ENCODE measurements at regions not wholly inside any gene's neighbourhood (a gene's known extent, or its start where the extent isn't known, plus 50 kb on each side); places are given as distances from the start of the nearest gene placed in this dataset.

GRCh38 chr3:174662653-174663052, 196.5 kb upstream of the NAALADL2 start:
- WGBS (ENCODE audit: insufficient coverage), result 100% methylated on average over 1 of the region's 3 CpGs
- Histone ChIP-seq H3K27me3 (ENCODE audit: control insufficient read depth in 2 of 2, insufficient read depth in 2 of 2, low read length in 2 of 2) (no peaks in the 10 kb centered on the region), H4K20me1 (ENCODE audit: insufficient read depth, low read length) (no peaks in the 10 kb centered on the region), H3K79me2 (ENCODE audit: insufficient read depth, low read length) (no peaks in the 10 kb centered on the region), H3K4me2 (replicated peaks; ENCODE audit: extremely low read depth, low read length, poor library complexity, severe bottlenecking) (no peak overlapping the region), H3K4me3 (replicated peaks in 1 of 3; ENCODE audit: low read depth in 2 of 3, low read length in 3 of 3) (no peak overlapping the region), H3K4me1 (ENCODE audit: control insufficient read depth in 1 of 2, insufficient read depth in 2 of 2, low read length in 2 of 2) (no peaks in the 10 kb centered on the region), H2AFZ (ENCODE audit: insufficient read depth, low read depth, low read length, poor library complexity, severe bottlenecking) (no peak overlapping the region), H3K27ac (ENCODE audit: low read depth in 1 of 2, low read length in 2 of 2) (no peak overlapping the region), H3K9ac (ENCODE audit: insufficient read depth, low read length, poor library complexity, severe bottlenecking) (no peak overlapping the region), H3K36me3 (replicated peaks in 1 of 2; ENCODE audit: control insufficient read depth in 1 of 2, insufficient read depth in 2 of 2, low read length in 2 of 2) (no peaks in the 10 kb centered on the region), H3K9me3 (replicated peaks in 1 of 2; ENCODE audit: control insufficient read depth in 1 of 2, insufficient read depth in 1 of 2, low read length in 2 of 2) (no peaks in the 10 kb centered on the region)
- Mint-ChIP-seq H3K4me1 (no peaks in the 10 kb centered on the region), H3K36me3 (no peaks in the 10 kb centered on the region), H3K9me3 (peaks cover 0 to 6% (median 1%) of the 10 kb centered on the region in 7 donors), H3K4me3 (no peak overlapping the region), H3K27me3 (ENCODE audit: low read depth in 3 of 3) (peaks cover 0 to 2% (median 0%) of the 10 kb centered on the region in 3 donors), H3K27ac (no peak overlapping the region)
- DNase-seq, result no peak
- TF ChIP-seq, protein P1, sequence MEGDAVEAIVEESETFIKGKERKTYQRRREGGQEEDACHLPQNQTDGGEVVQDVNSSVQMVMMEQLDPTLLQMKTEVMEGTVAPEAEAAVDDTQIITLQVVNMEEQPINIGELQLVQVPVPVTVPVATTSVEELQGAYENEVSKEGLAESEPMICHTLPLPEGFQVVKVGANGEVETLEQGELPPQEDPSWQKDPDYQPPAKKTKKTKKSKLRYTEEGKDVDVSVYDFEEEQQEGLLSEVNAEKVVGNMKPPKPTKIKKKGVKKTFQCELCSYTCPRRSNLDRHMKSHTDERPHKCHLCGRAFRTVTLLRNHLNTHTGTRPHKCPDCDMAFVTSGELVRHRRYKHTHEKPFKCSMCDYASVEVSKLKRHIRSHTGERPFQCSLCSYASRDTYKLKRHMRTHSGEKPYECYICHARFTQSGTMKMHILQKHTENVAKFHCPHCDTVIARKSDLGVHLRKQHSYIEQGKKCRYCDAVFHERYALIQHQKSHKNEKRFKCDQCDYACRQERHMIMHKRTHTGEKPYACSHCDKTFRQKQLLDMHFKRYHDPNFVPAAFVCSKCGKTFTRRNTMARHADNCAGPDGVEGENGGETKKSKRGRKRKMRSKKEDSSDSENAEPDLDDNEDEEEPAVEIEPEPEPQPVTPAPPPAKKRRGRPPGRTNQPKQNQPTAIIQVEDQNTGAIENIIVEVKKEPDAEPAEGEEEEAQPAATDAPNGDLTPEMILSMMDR (IDR thresholded peaks at IDR 0.05), result no peak
- intact Hi-C loops (cut with micrococcal nuclease), result no loop called here

DNA sequence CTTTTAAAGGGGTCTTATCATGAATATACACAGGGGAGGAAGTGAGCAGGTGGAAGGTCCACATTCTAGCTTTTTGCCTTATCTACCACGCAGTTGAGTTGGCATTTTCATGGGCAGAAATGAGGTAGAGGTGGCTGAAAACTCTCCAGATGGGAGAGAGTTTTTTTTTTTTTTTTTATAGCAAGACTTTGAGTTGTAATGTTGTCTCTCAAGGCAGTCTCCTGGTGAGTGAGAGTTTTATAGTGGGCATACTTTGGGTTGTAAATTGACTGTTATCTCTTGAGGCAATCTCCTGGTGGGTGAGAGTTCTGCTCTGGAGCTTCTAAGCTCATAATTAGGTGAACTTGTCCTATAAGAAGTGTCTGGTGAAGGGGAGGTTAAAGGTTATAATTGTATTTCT, 191.7 kb upstream of the NAALADL2 start:
- H3K4me3 Mint-ChIP-seq, result no peak overlapping the region
- Histone ChIP-seq H3K4me2 (replicated peaks; ENCODE audit: extremely low read depth, low read length, poor library complexity, severe bottlenecking) (no peak overlapping the region), H2AFZ (ENCODE audit: insufficient read depth, low read depth, low read length, poor library complexity, severe bottlenecking) (no peak overlapping the region), H3K79me2 (ENCODE audit: insufficient read depth, low read length) (no peaks in the 10 kb centered on the region), H3K4me1 (ENCODE audit: control insufficient read depth in 1 of 2, insufficient read depth in 2 of 2, low read length in 2 of 2) (no peaks in the 10 kb centered on the region), H3K36me3 (replicated peaks in 1 of 2; ENCODE audit: control insufficient read depth in 1 of 2, insufficient read depth in 2 of 2, low read length in 2 of 2) (no peaks in the 10 kb centered on the region), H3K27me3 (ENCODE audit: control insufficient read depth in 2 of 2, insufficient read depth in 2 of 2, low read length in 2 of 2) (no peaks in the 10 kb centered on the region), H3K9ac (ENCODE audit: insufficient read depth, low read length, poor library complexity, severe bottlenecking) (no peak overlapping the region), H3K9me3 (replicated peaks in 1 of 2; ENCODE audit: control insufficient read depth in 1 of 2, insufficient read depth in 1 of 2, low read length in 2 of 2) (no peaks in the 10 kb centered on the region), H3K4me3 (replicated peaks in 1 of 3; ENCODE audit: low read depth in 2 of 3, low read length in 3 of 3) (no peak overlapping the region), H4K20me1 (ENCODE audit: insufficient read depth, low read length) (no peaks in the 10 kb centered on the region), H3K27ac (ENCODE audit: low read depth in 1 of 2, low read length in 2 of 2) (no peak overlapping the region)
- H3K27me3 Mint-ChIP-seq (ENCODE audit: low read depth in 3 of 3), result peaks cover 0 to 2% (median 0%) of the 10 kb centered on the region in 3 donors
- no CpG with 5 or more reads among the region's 1 CpG for WGBS (ENCODE audit: insufficient coverage)
- peaks cover 0 to 6% (median 2%) of the 10 kb centered on the region in 7 donors for H3K9me3 Mint-ChIP-seq
- H3K36me3 Mint-ChIP-seq, result no peaks in the 10 kb centered on the region
- no peak for DNase-seq
- H3K27ac Mint-ChIP-seq, result no peak overlapping the region
- intact Hi-C loops (cut with micrococcal nuclease), result no loop called here
- TF ChIP-seq, protein P1 (IDR thresholded peaks at IDR 0.05), result no peak
- H3K4me1 Mint-ChIP-seq, result no peaks in the 10 kb centered on the region
